Mesothelial cell of epicardium (in vitro differentiated cells): ENCODE measurements at regions not wholly inside any gene's neighbourhood (a gene's known extent, or its start where the extent isn't known, plus 50 kb on each side); places are given as distances from the start of the nearest gene placed in this dataset.

Source experiments
- DNase-seq, 2 experiments: peaks; one replicate each; pipeline ENCODE4 v3.0.0; 2021; ENCODE audit warnings: low spot score in 2 of 2; ENCODE audit not compliant: unreplicated experiment in 2 of 2
- H3K27ac Mint-ChIP-seq: 2 replicates; pipeline ENCODE4 v1.8.0; 2021; ENCODE audit warnings: mixed read lengths
- H3K27me3 Mint-ChIP-seq: 2 replicates; pipeline ENCODE4 v1.8.0; 2021; ENCODE audit warnings: low read depth, mixed read lengths
- H3K36me3 Mint-ChIP-seq: 2 replicates; pipeline ENCODE4 v1.8.0; 2021; ENCODE audit warnings: mixed read lengths
- H3K4me1 Mint-ChIP-seq: 2 replicates; pipeline ENCODE4 v1.8.0; 2021; ENCODE audit warnings: mixed read lengths
- H3K4me3 Mint-ChIP-seq: 2 replicates; pipeline ENCODE4 v1.8.0; 2021; ENCODE audit warnings: mild to moderate bottlenecking, moderate library complexity, mixed read lengths
- H3K9me3 Mint-ChIP-seq: 2 replicates; pipeline ENCODE4 v1.8.0; 2021; ENCODE audit warnings: mixed read lengths
- TF ChIP-seq, protein P1 (sequence below): fragments of 200-600 bp; sonication (generic); IDR thresholded peaks from one replicate; pipeline ENCODE4 v1.5.0; 2021; ENCODE audit warnings: antibody characterized with exemption; ENCODE audit not compliant: unreplicated experiment

DNA sequence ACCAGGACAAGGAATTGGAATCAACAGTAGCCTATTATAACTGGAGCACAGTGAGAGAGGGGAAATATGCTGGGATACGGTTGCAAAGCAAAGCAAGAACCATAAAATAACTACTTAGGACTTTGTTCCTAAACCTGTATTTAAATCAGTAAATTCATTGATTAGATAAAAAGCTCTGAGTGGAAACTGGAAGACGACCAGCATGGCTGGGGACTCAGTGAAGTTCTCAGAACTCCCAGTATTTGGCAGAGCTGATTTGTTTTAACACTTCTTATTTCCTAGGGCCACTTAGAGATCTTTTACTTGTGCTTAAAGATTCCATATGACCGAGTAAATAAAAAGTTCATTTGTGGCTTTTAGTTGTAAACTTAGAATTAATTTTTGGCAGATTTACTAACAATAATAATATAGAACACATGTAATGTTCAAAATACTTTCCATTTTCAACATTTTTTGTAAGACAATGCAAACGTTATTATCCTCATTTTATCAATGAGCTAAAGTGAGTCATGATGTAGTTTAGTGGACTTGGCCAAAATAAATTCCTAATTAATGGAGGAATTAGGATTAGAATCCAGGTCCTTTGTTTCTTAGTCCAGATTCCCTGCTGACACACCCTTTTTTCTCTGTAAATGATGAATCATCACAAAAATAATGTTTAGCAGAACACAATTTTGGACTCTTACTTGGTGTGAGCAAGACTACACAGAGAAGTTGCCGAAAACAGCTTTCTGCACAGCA, 392.9 kb downstream of the GJA1 start:
- no peak for DNase-seq
- peaks cover 14% of the 10 kb centered on the region for H3K4me1 Mint-ChIP-seq
- TF ChIP-seq, protein P1, sequence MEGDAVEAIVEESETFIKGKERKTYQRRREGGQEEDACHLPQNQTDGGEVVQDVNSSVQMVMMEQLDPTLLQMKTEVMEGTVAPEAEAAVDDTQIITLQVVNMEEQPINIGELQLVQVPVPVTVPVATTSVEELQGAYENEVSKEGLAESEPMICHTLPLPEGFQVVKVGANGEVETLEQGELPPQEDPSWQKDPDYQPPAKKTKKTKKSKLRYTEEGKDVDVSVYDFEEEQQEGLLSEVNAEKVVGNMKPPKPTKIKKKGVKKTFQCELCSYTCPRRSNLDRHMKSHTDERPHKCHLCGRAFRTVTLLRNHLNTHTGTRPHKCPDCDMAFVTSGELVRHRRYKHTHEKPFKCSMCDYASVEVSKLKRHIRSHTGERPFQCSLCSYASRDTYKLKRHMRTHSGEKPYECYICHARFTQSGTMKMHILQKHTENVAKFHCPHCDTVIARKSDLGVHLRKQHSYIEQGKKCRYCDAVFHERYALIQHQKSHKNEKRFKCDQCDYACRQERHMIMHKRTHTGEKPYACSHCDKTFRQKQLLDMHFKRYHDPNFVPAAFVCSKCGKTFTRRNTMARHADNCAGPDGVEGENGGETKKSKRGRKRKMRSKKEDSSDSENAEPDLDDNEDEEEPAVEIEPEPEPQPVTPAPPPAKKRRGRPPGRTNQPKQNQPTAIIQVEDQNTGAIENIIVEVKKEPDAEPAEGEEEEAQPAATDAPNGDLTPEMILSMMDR, result no peak
- no peaks in the 10 kb centered on the region for H3K9me3 Mint-ChIP-seq
- no peak overlapping the region for H3K4me3 Mint-ChIP-seq
- no peaks in the 10 kb centered on the region for H3K36me3 Mint-ChIP-seq
- H3K27me3 Mint-ChIP-seq, result no peaks in the 10 kb centered on the region
- H3K27ac Mint-ChIP-seq, result no peak overlapping the region

DNA sequence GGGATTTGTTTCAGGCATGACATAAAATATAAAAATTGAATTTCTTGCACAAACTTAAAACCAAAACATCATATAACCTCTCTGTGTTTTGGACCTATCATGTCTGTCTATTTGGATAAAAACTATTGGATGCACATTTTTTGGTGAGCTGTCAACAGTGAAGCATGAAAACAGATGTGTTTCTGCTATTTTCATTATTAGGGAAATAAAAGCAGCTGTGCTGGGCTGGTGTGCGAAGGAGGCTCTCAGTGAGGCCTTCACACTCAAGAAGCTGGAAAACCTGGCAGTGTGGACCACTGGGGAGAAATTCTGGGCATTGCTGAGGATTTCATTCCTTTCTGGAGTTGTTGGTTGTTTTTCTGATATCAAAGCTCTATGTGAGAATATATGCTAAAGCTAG, 395.3 kb downstream of the GJA1 start:
- Mint-ChIP-seq H3K36me3 (no peaks in the 10 kb centered on the region), H3K27me3 (no peaks in the 10 kb centered on the region), H3K4me3 (no peak overlapping the region), H3K9me3 (peaks cover 8% of the 10 kb centered on the region), H3K4me1 (peaks cover 13% of the 10 kb centered on the region), H3K27ac (peak overlapping the region; percentile 7)
- TF ChIP-seq, protein P1, result no peak
- no peak for DNase-seq

DNA sequence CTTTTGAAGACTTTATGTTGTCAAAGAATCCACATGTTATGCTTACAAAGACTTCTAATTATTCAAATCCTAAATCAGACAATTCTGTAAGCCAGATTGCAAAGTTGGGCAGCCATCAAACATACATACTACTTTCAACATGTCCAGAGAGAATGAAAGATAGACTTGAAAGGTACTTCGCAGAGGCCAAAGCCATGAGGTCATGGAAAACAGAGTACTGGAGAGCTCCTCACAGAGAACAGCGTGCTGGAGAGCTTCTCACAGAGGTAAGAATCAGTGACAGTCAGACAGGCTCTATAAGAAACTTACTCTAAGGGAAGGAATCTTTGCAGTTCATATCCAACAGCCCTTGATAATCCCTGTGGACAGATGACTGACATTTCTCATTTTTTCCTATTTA, 400.2 kb downstream of the GJA1 start:
- DNase-seq, result no peak

DNA sequence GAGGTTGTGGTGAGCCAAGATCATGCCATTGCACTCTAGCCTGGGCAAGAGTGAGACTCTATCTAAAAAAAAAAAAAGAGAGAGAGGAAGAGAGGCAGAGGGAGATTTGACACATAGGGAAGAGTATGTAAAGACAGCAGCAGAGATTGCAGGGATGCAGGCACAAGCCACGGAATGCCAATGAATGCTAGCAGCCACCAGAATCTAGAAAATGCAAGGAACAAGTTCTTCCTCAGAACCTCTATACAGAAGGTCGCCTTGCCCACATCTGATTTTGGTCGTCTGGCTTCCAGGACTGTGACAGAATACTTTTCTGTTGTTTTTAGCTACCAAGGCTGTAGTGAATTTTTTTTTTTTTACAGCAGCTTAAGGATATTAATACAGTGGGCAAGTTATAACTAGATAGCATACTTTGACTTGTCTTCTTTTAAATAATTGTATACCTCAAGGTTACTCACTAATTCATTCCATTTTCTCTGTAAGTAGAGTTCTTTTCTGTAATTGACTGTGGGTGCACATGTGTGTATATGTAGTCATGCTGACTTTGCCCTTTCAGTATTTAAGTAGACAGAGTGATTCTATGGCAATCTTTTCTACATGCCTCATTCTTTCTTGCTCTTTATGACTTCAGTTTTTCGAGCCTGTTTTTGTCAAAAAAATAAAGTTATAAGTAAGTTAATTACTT, 402.2 kb downstream of the GJA1 start:
- no peak for DNase-seq
- H3K36me3 Mint-ChIP-seq, result no peaks in the 10 kb centered on the region
- no peak overlapping the region for H3K27ac Mint-ChIP-seq
- peaks cover 8% of the 10 kb centered on the region for H3K9me3 Mint-ChIP-seq
- H3K4me3 Mint-ChIP-seq, result no peak overlapping the region
- no peaks in the 10 kb centered on the region for H3K27me3 Mint-ChIP-seq
- peaks cover 11% of the 10 kb centered on the region for H3K4me1 Mint-ChIP-seq
- TF ChIP-seq, protein P1, result no peak

More for the DNA sequence above, 400.2 kb downstream of the GJA1 start:
- peaks cover 8% of the 10 kb centered on the region for H3K9me3 Mint-ChIP-seq
- H3K27me3 Mint-ChIP-seq, result no peaks in the 10 kb centered on the region
- peaks cover 19% of the 10 kb centered on the region for H3K4me1 Mint-ChIP-seq
- H3K27ac Mint-ChIP-seq, result no peak overlapping the region
- TF ChIP-seq, protein P1, result no peak
- no peaks in the 10 kb centered on the region for H3K36me3 Mint-ChIP-seq
- no peak overlapping the region for H3K4me3 Mint-ChIP-seq

DNA sequence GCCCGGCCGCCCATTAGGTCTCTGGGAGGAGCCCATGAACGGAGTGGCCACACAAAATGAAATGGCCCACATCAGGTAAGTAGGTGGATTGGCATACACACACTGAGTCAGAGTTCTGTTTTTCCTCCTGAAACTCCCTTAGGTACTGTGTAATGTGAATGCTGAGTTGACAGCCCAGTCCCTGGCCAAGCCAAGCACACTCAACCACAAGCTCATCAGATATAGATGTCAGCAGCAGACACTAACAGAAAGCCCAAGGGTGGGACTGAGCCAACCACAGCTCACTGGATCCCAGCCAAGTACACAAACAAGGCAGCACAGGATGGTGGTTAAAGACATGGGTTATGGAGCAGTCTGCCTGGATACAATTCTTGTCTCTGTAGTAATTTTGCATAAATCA, 403.4 kb downstream of the GJA1 start:
- Mint-ChIP-seq H3K36me3 (no peaks in the 10 kb centered on the region), H3K9me3 (peaks cover 8% of the 10 kb centered on the region), H3K4me1 (peaks cover 11% of the 10 kb centered on the region), H3K4me3 (no peak overlapping the region), H3K27me3 (no peaks in the 10 kb centered on the region), H3K27ac (no peak overlapping the region)
- no peak for DNase-seq
- TF ChIP-seq, protein P1, result no peak
